GM18511 (cell line): ENCODE measurements at regions not wholly inside any gene's neighbourhood (a gene's known extent, or its start where the extent isn't known, plus 50 kb on each side); places are given as distances from the start of the nearest gene placed in this dataset.

ENCODE experiments used
- ATAC-seq: cut with Tn5 transposase; IDR thresholded peaks from one replicate; pipeline ENCODE4 v1.9.1; 2021; ENCODE audit warnings: mild to moderate bottlenecking, moderate library complexity; ENCODE audit not compliant: unreplicated experiment

- no peak for ATAC-seq
Measured at GRCh38 chr3:78398401-78398800, 1358.5 kb downstream of the ROBO2 start.

GRCh38 chr3:78402720-78403119 lies 1362.8 kb downstream of the ROBO2 start:
- no peak for ATAC-seq

GRCh38 chr3:78405745-78406144 lies 1362.1 kb downstream of the ROBO1 start:
- no peak for ATAC-seq

- no peak for ATAC-seq
Measured at GRCh38 chr3:78406396-78406795, 1361.4 kb downstream of the ROBO1 start.

GRCh38 chr3:78410077-78410476 lies 1357.7 kb downstream of the ROBO1 start:
- ATAC-seq, result no peak

GRCh38 chr3:78414261-78414660 lies 1353.5 kb downstream of the ROBO1 start:
- ATAC-seq, result no peak

GRCh38 chr3:78420611-78421010 lies 1347.2 kb downstream of the ROBO1 start:
- ATAC-seq, result no peak

- ATAC-seq, result no peak
Measured at GRCh38 chr3:78421247-78421966, 1346.4 kb downstream of the ROBO1 start.

GRCh38 chr3:78424656-78425055 lies 1343.1 kb downstream of the ROBO1 start:
- no peak for ATAC-seq

GRCh38 chr3:78426454-78426853 lies 1341.3 kb downstream of the ROBO1 start:
- no peak for ATAC-seq

GRCh38 chr3:78427303-78427702 lies 1340.5 kb downstream of the ROBO1 start:
- no peak for ATAC-seq

- no peak for ATAC-seq
Measured at GRCh38 chr3:78430741-78431140, 1337.1 kb downstream of the ROBO1 start.

- no peak for ATAC-seq
Measured at GRCh38 chr3:78434801-78435200, 1333.0 kb downstream of the ROBO1 start.

- no peak for ATAC-seq
Measured at GRCh38 chr3:78455166-78455565, 1312.6 kb downstream of the ROBO1 start.

- no peak for ATAC-seq
Measured at GRCh38 chr3:78455712-78456433, 1311.9 kb downstream of the ROBO1 start.

GRCh38 chr3:78459796-78460195 lies 1308.0 kb downstream of the ROBO1 start:
- no peak for ATAC-seq

- no peak for ATAC-seq
Measured at GRCh38 chr3:78462021-78462420, 1305.8 kb downstream of the ROBO1 start.

- no peak for ATAC-seq
Measured at GRCh38 chr3:78476076-78476475, 1291.7 kb downstream of the ROBO1 start.

- no peak for ATAC-seq
Measured at GRCh38 chr3:78481050-78481449, 1286.7 kb downstream of the ROBO1 start.

- ATAC-seq, result no peak
Measured at GRCh38 chr3:78483090-78483489, 1284.7 kb downstream of the ROBO1 start.

- ATAC-seq, result no peak
Measured at GRCh38 chr3:78494851-78495250, 1272.9 kb downstream of the ROBO1 start.

GRCh38 chr3:78495301-78495700 lies 1272.5 kb downstream of the ROBO1 start:
- ATAC-seq, result no peak
